ENCODE measurements at regions not wholly inside any gene's neighbourhood (a gene's known extent, or its start where the extent isn't known, plus 50 kb on each side); places are given as distances from the start of the nearest gene placed in this dataset.

DNA sequence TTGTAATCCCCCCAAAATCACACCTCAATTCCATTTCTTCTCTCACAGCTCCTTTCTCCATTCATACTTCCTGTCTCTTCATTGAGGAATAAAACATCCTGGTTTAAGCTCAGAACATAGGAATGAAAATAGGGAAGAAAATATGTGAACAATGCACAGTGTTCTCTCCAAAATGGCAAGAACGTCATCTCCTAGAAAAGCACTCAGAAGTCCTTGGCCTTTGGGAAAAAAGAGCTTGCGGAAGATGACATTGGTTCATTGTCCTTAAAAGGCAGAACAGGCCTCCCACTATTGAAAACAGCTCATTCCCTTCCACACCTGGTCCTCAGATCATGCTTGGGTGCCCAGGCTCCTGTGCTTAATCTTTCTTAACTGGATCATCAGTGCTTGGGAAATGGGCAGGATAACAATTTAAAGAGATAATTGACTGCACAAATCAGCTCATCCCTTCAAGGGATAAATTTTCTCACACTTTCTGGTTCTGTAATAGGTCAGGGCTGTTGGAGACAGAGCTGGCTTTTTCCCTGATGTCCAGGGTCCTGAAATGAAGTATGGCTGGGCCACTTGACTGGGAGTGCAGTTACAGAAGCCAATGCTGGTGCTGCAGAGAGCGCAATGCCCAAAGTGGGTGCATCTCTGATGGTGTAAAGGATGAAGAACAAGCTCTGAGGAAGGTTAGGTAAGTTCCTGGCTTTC lies 69.2 kb downstream of the MARCHF4 start:
- TF ChIP-seq POLR2A (IDR thresholded peaks at IDR 0.05) (no peak), CTCF (IDR thresholded peaks at IDR 0.05) (no peak)

Data from thyroid gland (tissue), 4 donors.